ENCODE measurements at regions not wholly inside any gene's neighbourhood (a gene's known extent, or its start where the extent isn't known, plus 50 kb on each side); places are given as distances from the start of the nearest gene placed in this dataset.

DNA sequence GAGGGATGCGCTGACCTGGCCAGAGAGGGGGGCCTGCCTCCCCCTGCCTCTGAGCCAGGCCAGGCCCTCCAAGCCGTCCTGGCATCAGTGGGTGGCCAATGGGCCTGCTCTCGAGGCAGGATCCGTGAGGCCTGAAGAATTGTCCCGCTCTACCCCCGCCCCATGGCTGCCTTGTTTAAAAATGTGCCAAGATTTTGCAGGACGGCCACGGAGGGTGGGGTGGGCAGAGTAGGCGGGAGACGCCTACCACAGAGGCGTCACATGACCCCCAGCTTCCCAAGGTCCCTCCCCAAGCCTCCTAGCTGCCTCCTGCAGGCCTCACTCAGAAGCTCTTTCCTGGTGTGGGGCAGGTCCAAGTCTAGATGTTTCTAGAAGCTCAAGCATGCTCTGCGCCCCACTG is 69.5 kb downstream of the ENGASE start:
- TF ChIP-seq, protein P1, sequence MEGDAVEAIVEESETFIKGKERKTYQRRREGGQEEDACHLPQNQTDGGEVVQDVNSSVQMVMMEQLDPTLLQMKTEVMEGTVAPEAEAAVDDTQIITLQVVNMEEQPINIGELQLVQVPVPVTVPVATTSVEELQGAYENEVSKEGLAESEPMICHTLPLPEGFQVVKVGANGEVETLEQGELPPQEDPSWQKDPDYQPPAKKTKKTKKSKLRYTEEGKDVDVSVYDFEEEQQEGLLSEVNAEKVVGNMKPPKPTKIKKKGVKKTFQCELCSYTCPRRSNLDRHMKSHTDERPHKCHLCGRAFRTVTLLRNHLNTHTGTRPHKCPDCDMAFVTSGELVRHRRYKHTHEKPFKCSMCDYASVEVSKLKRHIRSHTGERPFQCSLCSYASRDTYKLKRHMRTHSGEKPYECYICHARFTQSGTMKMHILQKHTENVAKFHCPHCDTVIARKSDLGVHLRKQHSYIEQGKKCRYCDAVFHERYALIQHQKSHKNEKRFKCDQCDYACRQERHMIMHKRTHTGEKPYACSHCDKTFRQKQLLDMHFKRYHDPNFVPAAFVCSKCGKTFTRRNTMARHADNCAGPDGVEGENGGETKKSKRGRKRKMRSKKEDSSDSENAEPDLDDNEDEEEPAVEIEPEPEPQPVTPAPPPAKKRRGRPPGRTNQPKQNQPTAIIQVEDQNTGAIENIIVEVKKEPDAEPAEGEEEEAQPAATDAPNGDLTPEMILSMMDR (IDR thresholded peaks at IDR 0.05), result no peak
- TF ChIP-seq POLR2A (IDR thresholded peaks at IDR 0.05) (no peak), EP300 (IDR thresholded peaks at IDR 0.05) (no peak)

Data from tibial nerve (tissue), 4 donors.